Transverse colon (tissue), 3 donors: ENCODE measurements at regions not wholly inside any gene's neighbourhood (a gene's known extent, or its start where the extent isn't known, plus 50 kb on each side); places are given as distances from the start of the nearest gene placed in this dataset.

Source experiments
- EP300 ChIP-seq: sonication (generic); formaldehyde crosslinking; IDR thresholded peaks from one replicate; pipeline ENCODE4 v1.6.1; 2017; ENCODE audit warnings: antibody characterized with exemption, low read depth
- TF ChIP-seq, protein P1 (sequence below), 5 experiments: fragments of 200-600 bp in 3 of 5; fragments of 450-650 bp in 2 of 5; sonication (generic) in 3 of 5; IDR thresholded peaks; 1 replicate in 2 of 5; 2 replicates in 3 of 5; pipeline ENCODE4 v1.5.1; 2016 to 2017; ENCODE audit warnings: antibody characterized with exemption in 5 of 5, inconsistent platforms in 3 of 5, mild to moderate bottlenecking in 2 of 5, moderate library complexity in 1 of 5

DNA sequence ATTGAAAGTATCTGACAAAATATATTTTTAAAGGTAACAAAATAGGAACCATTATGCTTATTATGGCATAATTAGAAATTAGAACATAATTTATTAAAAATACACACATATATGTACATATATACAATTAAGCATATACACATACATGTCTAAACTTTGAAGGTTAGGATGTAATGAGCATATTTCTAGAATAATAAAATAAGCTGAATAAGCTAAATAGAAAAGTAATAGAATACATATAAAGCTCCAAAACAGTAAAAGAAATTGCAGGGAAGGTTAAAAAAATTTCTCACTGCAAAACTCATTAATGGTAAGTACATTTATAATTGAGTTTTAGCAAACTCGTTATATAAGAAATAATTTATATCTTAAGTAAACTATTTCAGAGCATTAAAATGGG lies 1561.5 kb upstream of the ZEB2 start:
- TF ChIP-seq EP300 = no peak
- TF ChIP-seq, protein P1, sequence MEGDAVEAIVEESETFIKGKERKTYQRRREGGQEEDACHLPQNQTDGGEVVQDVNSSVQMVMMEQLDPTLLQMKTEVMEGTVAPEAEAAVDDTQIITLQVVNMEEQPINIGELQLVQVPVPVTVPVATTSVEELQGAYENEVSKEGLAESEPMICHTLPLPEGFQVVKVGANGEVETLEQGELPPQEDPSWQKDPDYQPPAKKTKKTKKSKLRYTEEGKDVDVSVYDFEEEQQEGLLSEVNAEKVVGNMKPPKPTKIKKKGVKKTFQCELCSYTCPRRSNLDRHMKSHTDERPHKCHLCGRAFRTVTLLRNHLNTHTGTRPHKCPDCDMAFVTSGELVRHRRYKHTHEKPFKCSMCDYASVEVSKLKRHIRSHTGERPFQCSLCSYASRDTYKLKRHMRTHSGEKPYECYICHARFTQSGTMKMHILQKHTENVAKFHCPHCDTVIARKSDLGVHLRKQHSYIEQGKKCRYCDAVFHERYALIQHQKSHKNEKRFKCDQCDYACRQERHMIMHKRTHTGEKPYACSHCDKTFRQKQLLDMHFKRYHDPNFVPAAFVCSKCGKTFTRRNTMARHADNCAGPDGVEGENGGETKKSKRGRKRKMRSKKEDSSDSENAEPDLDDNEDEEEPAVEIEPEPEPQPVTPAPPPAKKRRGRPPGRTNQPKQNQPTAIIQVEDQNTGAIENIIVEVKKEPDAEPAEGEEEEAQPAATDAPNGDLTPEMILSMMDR (IDR thresholded peaks at IDR 0.05) = no peak
